ENCODE measurements at regions not wholly inside any gene's neighbourhood (a gene's known extent, or its start where the extent isn't known, plus 50 kb on each side); places are given as distances from the start of the nearest gene placed in this dataset.

GRCh38 chr7:126202177-126202576 lies 1050.6 kb downstream of the GRM8 start:
- no peaks in the 10 kb centered on the region for H3K9me3 Mint-ChIP-seq (ENCODE audit: unreplicated experiment)
- TF ChIP-seq CTCF (IDR thresholded peaks at IDR 0.05; ENCODE audit: unreplicated experiment) = no peak
- DNase-seq (ENCODE audit: low spot score) = no peak
- H3K27ac Mint-ChIP-seq (ENCODE audit: unreplicated experiment) = no peak overlapping the region
- H3K4me1 Mint-ChIP-seq (ENCODE audit: unreplicated experiment) = no peaks in the 10 kb centered on the region
- H3K4me3 Mint-ChIP-seq (ENCODE audit: unreplicated experiment) = no peak overlapping the region
- no peaks in the 10 kb centered on the region for H3K27me3 Mint-ChIP-seq (ENCODE audit: unreplicated experiment)
- no peaks in the 10 kb centered on the region for H3K36me3 Mint-ChIP-seq (ENCODE audit: low read depth, unreplicated experiment)

GRCh38 chr7:126185959-126186580 lies 1066.7 kb downstream of the GRM8 start:
- Mint-ChIP-seq H3K36me3 (ENCODE audit: low read depth, unreplicated experiment) (no peaks in the 10 kb centered on the region), H3K27me3 (ENCODE audit: unreplicated experiment) (peaks cover 2% of the 10 kb centered on the region), H3K4me3 (ENCODE audit: unreplicated experiment) (no peak overlapping the region), H3K9me3 (ENCODE audit: unreplicated experiment) (no peaks in the 10 kb centered on the region), H3K4me1 (ENCODE audit: unreplicated experiment) (no peaks in the 10 kb centered on the region), H3K27ac (ENCODE audit: unreplicated experiment) (no peak overlapping the region)
- no peak for DNase-seq (ENCODE audit: low spot score)
- TF ChIP-seq CTCF (IDR thresholded peaks at IDR 0.05; ENCODE audit: unreplicated experiment) = no peak

- no peak overlapping the region for H3K4me3 Mint-ChIP-seq (ENCODE audit: unreplicated experiment)
- H3K36me3 Mint-ChIP-seq (ENCODE audit: low read depth, unreplicated experiment) = no peaks in the 10 kb centered on the region
Observed at GRCh38 chr7:126179916-126180315, 1072.8 kb downstream of the GRM8 start.

GRCh38 chr7:126178865-126179264 lies 1073.9 kb downstream of the GRM8 start:
- peaks cover 2% of the 10 kb centered on the region for H3K27me3 Mint-ChIP-seq (ENCODE audit: unreplicated experiment)
- no peak overlapping the region for H3K4me3 Mint-ChIP-seq (ENCODE audit: unreplicated experiment)
- no peaks in the 10 kb centered on the region for H3K9me3 Mint-ChIP-seq (ENCODE audit: unreplicated experiment)
- TF ChIP-seq CTCF (IDR thresholded peaks at IDR 0.05; ENCODE audit: unreplicated experiment) = no peak
- no peak for DNase-seq (ENCODE audit: low spot score)
- H3K36me3 Mint-ChIP-seq (ENCODE audit: low read depth, unreplicated experiment) = no peaks in the 10 kb centered on the region
- no peak overlapping the region for H3K27ac Mint-ChIP-seq (ENCODE audit: unreplicated experiment)
- no peaks in the 10 kb centered on the region for H3K4me1 Mint-ChIP-seq (ENCODE audit: unreplicated experiment)

More at GRCh38 chr7:126179916-126180315, 1072.8 kb downstream of the GRM8 start:
- no peak overlapping the region for H3K27ac Mint-ChIP-seq (ENCODE audit: unreplicated experiment)
- DNase-seq (ENCODE audit: low spot score) = no peak
- no peak for TF ChIP-seq CTCF (IDR thresholded peaks at IDR 0.05; ENCODE audit: unreplicated experiment)
- no peaks in the 10 kb centered on the region for H3K9me3 Mint-ChIP-seq (ENCODE audit: unreplicated experiment)
- no peaks in the 10 kb centered on the region for H3K4me1 Mint-ChIP-seq (ENCODE audit: unreplicated experiment)
- H3K27me3 Mint-ChIP-seq (ENCODE audit: unreplicated experiment) = peaks cover 2% of the 10 kb centered on the region

GRCh38 chr7:126177782-126178181 lies 1075.0 kb downstream of the GRM8 start:
- Mint-ChIP-seq H3K9me3 (ENCODE audit: unreplicated experiment) (peaks cover 5% of the 10 kb centered on the region), H3K27ac (ENCODE audit: unreplicated experiment) (no peak overlapping the region), H3K36me3 (ENCODE audit: low read depth, unreplicated experiment) (no peaks in the 10 kb centered on the region), H3K27me3 (ENCODE audit: unreplicated experiment) (peaks cover 2% of the 10 kb centered on the region), H3K4me1 (ENCODE audit: unreplicated experiment) (no peaks in the 10 kb centered on the region), H3K4me3 (ENCODE audit: unreplicated experiment) (no peak overlapping the region)
- no peak for DNase-seq (ENCODE audit: low spot score)
- TF ChIP-seq CTCF (IDR thresholded peaks at IDR 0.05; ENCODE audit: unreplicated experiment) = no peak
